HUDEP-2 (cell line): ENCODE measurements at regions not wholly inside any gene's neighbourhood (a gene's known extent, or its start where the extent isn't known, plus 50 kb on each side); places are given as distances from the start of the nearest gene placed in this dataset.

Experiments used
- DNase-seq, 76 experiments: peaks; one replicate each; lab custom pipeline; 2025; ENCODE audit not compliant: unreplicated experiment in 76 of 76; lab: John Stamatoyannopoulos, UW

DNA sequence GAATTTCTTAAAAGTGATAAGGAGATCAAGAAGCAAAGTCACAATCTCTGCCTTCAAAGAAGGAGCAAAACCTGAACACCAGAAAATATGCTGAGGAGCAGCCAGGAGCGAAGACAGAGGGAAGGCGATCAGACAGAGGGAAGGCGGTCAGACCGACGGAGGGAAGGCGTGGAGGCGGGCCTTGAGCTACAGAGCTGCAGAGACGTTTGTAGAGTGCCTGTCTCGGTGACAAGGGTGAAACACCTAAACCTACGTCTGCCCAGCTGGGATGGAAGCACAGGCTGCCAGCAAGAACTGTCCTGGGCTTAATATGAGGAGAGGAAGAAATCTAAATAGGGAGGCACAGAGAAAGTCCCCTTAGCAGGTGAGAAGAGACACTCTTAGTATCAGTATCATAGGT lies 476.0 kb downstream of the OCA2 start:
- DNase-seq: no peak

GRCh38 chr15:27622371-27622770 lies 476.7 kb downstream of the OCA2 start:
- DNase-seq: no peak

GRCh38 chr15:27619204-27619603 lies 479.9 kb downstream of the OCA2 start:
- no peak for DNase-seq

DNA sequence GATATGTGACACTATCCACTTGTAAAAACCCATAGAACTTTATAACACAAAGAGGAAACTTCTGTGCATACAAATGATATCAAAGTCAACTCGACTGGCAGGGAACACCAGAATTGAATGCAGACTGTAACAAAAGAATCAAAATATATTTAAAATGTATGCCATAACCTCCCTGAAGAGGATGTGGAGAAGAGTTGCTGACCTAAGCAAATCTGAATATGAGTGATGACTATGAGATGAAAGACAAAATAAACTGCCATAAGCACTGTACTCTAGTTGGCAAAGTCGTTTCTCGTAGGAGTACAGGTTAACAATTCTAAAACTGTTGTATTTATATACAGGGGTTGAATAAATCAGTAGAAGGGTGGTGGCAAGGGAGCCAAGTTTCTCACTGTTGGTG lies 482.1 kb downstream of the OCA2 start:
- DNase-seq: no peak

DNA sequence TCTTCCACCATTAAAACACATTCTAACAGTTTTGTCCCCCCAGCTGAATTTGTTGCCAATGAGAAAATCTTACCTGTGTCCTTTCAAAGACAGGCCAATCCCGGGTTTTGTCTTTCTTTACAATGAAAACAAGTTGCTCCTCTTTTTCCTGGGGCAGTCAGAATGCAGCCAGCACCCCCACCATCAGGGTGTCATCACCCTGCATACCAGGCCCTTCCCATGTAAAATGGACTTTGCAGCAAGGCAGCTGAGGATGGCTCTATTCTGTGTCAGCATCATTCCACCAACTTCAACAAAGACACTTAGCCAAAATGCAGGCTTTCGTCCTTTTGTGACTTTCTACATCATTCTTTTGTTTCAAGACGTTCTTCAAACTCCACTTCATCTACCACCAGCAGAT lies 490.9 kb downstream of the OCA2 start:
- DNase-seq: no peak

GRCh38 chr15:27601239-27601960 lies 497.7 kb downstream of the OCA2 start:
- DNase-seq: no peak

- DNase-seq: no peak
Observed at GRCh38 chr15:27599034-27599433, 500.1 kb downstream of the OCA2 start.

- DNase-seq: no peak
Observed at GRCh38 chr15:27598251-27599009, 500.7 kb downstream of the OCA2 start.

DNA sequence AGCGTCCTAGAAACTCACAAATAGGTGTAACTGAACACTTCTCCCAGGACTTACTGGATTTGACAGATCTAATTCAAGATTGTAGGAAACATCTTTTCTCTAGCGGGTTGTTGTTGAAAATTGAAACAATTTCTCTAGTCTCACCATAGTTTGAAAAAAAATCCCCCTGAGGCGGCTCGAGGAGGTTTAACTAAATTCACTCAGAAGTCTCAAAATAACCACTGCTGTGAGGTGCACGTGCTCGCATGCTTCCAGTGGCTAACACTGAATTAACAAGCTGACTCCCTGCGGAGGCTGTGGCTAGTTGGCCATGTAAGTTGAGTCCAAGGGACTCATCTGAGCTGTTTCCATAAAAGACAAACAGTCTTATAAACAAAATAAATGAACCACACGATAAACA lies 503.9 kb downstream of the OCA2 start:
- no peak for DNase-seq

DNA sequence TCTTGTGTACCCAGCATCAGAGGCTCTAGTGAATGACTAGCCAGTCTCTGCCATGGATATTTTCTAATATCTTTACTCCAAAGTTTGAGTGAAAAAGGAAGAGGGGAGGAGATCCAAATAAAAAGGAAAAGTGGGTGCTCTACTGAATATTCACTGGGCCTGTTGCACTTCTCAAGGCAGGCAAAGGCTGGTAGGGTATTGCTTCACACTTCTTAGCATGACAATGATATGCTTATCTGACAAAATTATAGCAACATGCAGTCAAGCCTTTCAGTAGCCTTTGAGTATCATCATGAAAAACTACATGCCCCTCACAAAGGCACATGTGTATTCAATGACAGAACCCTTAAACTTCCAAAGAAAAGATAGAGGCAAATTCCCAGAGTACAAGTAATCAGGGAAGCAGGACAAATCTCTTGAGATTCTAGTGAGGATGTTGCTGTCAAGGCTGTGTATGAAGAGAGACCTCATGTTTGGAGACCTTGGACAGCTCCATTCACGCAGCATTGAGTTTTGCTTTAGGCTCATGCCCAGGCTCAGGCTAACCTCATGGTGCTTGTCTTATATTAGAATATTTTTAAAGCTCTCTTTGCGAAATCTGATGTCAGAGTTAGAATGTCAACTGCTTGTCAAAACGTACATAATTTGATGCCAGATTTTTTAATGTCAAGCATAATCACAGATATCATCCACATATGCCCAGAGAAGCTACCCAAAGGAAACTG lies 506.9 kb downstream of the OCA2 start:
- DNase-seq: no peak
